CD4-positive, alpha-beta T cell treated with Interleukin-1 beta for 1 hour (primary cell): ENCODE measurements at regions not wholly inside any gene's neighbourhood (a gene's known extent, or its start where the extent isn't known, plus 50 kb on each side); places are given as distances from the start of the nearest gene placed in this dataset.
A peak's percentile ranks its signal among the peaks of the same experiment; 100 is the strongest.
"Not testable (repeated sequence)": the region's sequence is repeated elsewhere in the genome, so short reads cannot be mapped to it uniquely, and the experiment has no call there.

ENCODE experiments used
- DNase-seq, 2 donors: peaks; one replicate each; pipeline ENCODE4 v3.0.0-alpha.2; 2020 to 2022

GRCh38 chr2:44087036-44087713, 81.5 kb upstream of the PPM1B start:
- DNase-seq = peak; percentile 83 to 86

- DNase-seq = no peak
These were observed 81.0 kb upstream of the PPM1B start for GRCh38 chr2:44087714-44088092.

GRCh38 chr2:44092519-44092918, 76.2 kb upstream of the PPM1B start:
- not testable (repeated sequence) for DNase-seq

GRCh38 chr2:44093970-44094369, 74.7 kb upstream of the PPM1B start:
- no peak for DNase-seq

- DNase-seq = no peak
These were observed 71.3 kb upstream of the PPM1B start for GRCh38 chr2:44097322-44097907.

- no peak for DNase-seq
These were observed 70.6 kb upstream of the PPM1B start for GRCh38 chr2:44098050-44098449.

GRCh38 chr2:44098891-44099290, 69.8 kb upstream of the PPM1B start:
- DNase-seq = no peak

GRCh38 chr2:44100351-44100750, 68.3 kb upstream of the PPM1B start:
- DNase-seq = peak in 1 of 2 donors; percentile 57

GRCh38 chr2:44101246-44101645, 67.4 kb upstream of the PPM1B start:
- no peak for DNase-seq

- DNase-seq = no peak
These were observed 65.7 kb upstream of the PPM1B start for GRCh38 chr2:44102790-44103562.

GRCh38 chr2:44103639-44104038, 65.0 kb upstream of the PPM1B start:
- no peak for DNase-seq

GRCh38 chr2:44104855-44105271, 63.8 kb upstream of the PPM1B start:
- no peak for DNase-seq

- not testable (repeated sequence) for DNase-seq
These were observed 62.2 kb upstream of the PPM1B start for GRCh38 chr2:44106509-44106908.

GRCh38 chr2:44107086-44107740, 61.5 kb upstream of the PPM1B start:
- DNase-seq = no peak

GRCh38 chr2:44107974-44108373, 60.7 kb upstream of the PPM1B start:
- no peak for DNase-seq

- no peak for DNase-seq
These were observed 59.5 kb upstream of the PPM1B start for GRCh38 chr2:44109166-44109565.

GRCh38 chr2:44110444-44110843, 58.2 kb upstream of the PPM1B start:
- no peak for DNase-seq

GRCh38 chr2:44112096-44112495, 56.6 kb upstream of the PPM1B start:
- DNase-seq = no peak

- no peak for DNase-seq
These were observed 52.4 kb upstream of the PPM1B start for GRCh38 chr2:44116319-44116718.

- DNase-seq = no peak
These were observed 50.4 kb upstream of the PPM1B start for GRCh38 chr2:44118257-44118656.
